ENCODE measurements at regions not wholly inside any gene's neighbourhood (a gene's known extent, or its start where the extent isn't known, plus 50 kb on each side); places are given as distances from the start of the nearest gene placed in this dataset.

GRCh38 chr9:94504358-94504757 lies 50.5 kb upstream of the PCAT7 start:
- H3K4me3 ChIP-seq: no peak overlapping the region
- no peak overlapping the region for H3K27ac ChIP-seq
- no peak for DNase-seq (ENCODE audit: low spot score)
- TF ChIP-seq, protein P1, sequence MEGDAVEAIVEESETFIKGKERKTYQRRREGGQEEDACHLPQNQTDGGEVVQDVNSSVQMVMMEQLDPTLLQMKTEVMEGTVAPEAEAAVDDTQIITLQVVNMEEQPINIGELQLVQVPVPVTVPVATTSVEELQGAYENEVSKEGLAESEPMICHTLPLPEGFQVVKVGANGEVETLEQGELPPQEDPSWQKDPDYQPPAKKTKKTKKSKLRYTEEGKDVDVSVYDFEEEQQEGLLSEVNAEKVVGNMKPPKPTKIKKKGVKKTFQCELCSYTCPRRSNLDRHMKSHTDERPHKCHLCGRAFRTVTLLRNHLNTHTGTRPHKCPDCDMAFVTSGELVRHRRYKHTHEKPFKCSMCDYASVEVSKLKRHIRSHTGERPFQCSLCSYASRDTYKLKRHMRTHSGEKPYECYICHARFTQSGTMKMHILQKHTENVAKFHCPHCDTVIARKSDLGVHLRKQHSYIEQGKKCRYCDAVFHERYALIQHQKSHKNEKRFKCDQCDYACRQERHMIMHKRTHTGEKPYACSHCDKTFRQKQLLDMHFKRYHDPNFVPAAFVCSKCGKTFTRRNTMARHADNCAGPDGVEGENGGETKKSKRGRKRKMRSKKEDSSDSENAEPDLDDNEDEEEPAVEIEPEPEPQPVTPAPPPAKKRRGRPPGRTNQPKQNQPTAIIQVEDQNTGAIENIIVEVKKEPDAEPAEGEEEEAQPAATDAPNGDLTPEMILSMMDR (IDR thresholded peaks at IDR 0.05): no peak
